GM20431 (cell line): ENCODE measurements at regions not wholly inside any gene's neighbourhood (a gene's known extent, or its start where the extent isn't known, plus 50 kb on each side); places are given as distances from the start of the nearest gene placed in this dataset.

ENCODE experiments used
- in situ Hi-C: fragments of 300-500 bp; cut with MseI, MboI; formaldehyde crosslinking; loops from one replicate; pipeline ENCODE4 v1.15.0; 2020; ENCODE audit warnings: low sequenced_read_pairs; ENCODE audit not compliant: unreplicated experiment

GRCh38 chrY:8638111-8638510 lies 699.2 kb upstream of the TSPY4 start:
- in situ Hi-C loops = no loop called here

- in situ Hi-C loops = no loop called here
Observed at GRCh38 chrY:8644926-8645325, 692.3 kb upstream of the TSPY4 start.

- in situ Hi-C loops = loop anchor here (25.0 kb wide), 1 partner anchor 90 kb away; no protein-coding TSS in a partner anchor
Observed at GRCh38 chrY:8652445-8652844, 684.8 kb upstream of the TSPY4 start.

GRCh38 chrY:8655017-8655416 lies 682.2 kb upstream of the TSPY4 start:
- in situ Hi-C loops = loop anchor here (25.0 kb wide), 1 partner anchor 93 kb away; no protein-coding TSS in a partner anchor

GRCh38 chrY:8656101-8656500 lies 681.2 kb upstream of the TSPY4 start:
- in situ Hi-C loops = loop anchor here (25.0 kb wide), 1 partner anchor 94 kb away; no protein-coding TSS in a partner anchor

- in situ Hi-C loops = loop anchor here (25.0 kb wide), 1 partner anchor 94 kb away; no protein-coding TSS in a partner anchor
Observed at GRCh38 chrY:8656515-8656914, 680.7 kb upstream of the TSPY4 start.

GRCh38 chrY:8659721-8660120 lies 677.5 kb upstream of the TSPY4 start:
- in situ Hi-C loops = loop anchor here (25.0 kb wide), 1 partner anchor 97 kb away; no protein-coding TSS in a partner anchor

GRCh38 chrY:8673896-8674295 lies 663.4 kb upstream of the TSPY4 start:
- in situ Hi-C loops = loop anchor here (25.0 kb wide), 1 partner anchor 112 kb away; no protein-coding TSS in a partner anchor

- in situ Hi-C loops = no loop called here
Observed at GRCh38 chrY:8677336-8677935, 659.8 kb upstream of the TSPY4 start.

- in situ Hi-C loops = no loop called here
Observed at GRCh38 chrY:8687154-8687553, 650.1 kb upstream of the TSPY4 start.

GRCh38 chrY:8690901-8691685 lies 646.2 kb upstream of the TSPY4 start:
- in situ Hi-C loops = no loop called here

- in situ Hi-C loops = no loop called here
Observed at GRCh38 chrY:8698571-8698970, 638.7 kb upstream of the TSPY4 start.

GRCh38 chrY:8705636-8706300 lies 631.5 kb upstream of the TSPY4 start:
- in situ Hi-C loops = no loop called here

GRCh38 chrY:8712296-8712695 lies 625.0 kb upstream of the TSPY4 start:
- in situ Hi-C loops = no loop called here

- in situ Hi-C loops = no loop called here
Observed at GRCh38 chrY:8715226-8715625, 622.0 kb upstream of the TSPY4 start.

GRCh38 chrY:8726616-8727015 lies 610.6 kb upstream of the TSPY4 start:
- in situ Hi-C loops = no loop called here

GRCh38 chrY:8729971-8730370 lies 607.3 kb upstream of the TSPY4 start:
- in situ Hi-C loops = no loop called here

- in situ Hi-C loops = no loop called here
Observed at GRCh38 chrY:8741343-8742069, 595.8 kb upstream of the TSPY4 start.

GRCh38 chrY:8764184-8764583 lies 573.1 kb upstream of the TSPY4 start:
- in situ Hi-C loops = no loop called here

GRCh38 chrY:8781184-8781890 lies 555.9 kb upstream of the TSPY4 start:
- in situ Hi-C loops = no loop called here
